Testis (tissue), 2 donors: ENCODE measurements at regions not wholly inside any gene's neighbourhood (a gene's known extent, or its start where the extent isn't known, plus 50 kb on each side); places are given as distances from the start of the nearest gene placed in this dataset.

Experiments used
- DNase-seq: peaks from one replicate; pipeline ENCODE4 v3.0.0-alpha.2; 2019
- H3K27ac ChIP-seq, 2 donors: fragments of 200-600 bp; sonication (generic); one replicate each; pipeline ENCODE4 v1.5.1; 2019
- H3K27me3 ChIP-seq: fragments of 200-600 bp; sonication (generic); one replicate; pipeline ENCODE4 v1.5.1; 2019
- H3K36me3 ChIP-seq: fragments of 200-600 bp; sonication (generic); one replicate; pipeline ENCODE4 v1.5.1; 2017; ENCODE audit warnings: low read depth; ENCODE audit errors: missing control alignments
- H3K4me1 ChIP-seq: fragments of 200-600 bp; sonication (generic); one replicate; pipeline ENCODE4 v1.5.1; 2019
- H3K4me3 ChIP-seq, 2 donors: fragments of 200-600 bp; sonication (generic); one replicate each; pipeline ENCODE4 v1.5.1; 2017 to 2019
- H3K9me3 ChIP-seq: fragments of 200-600 bp; sonication (generic); one replicate; pipeline ENCODE4 v1.5.1; 2017
- POLR2A ChIP-seq: fragments of 450-650 bp; IDR thresholded peaks from one replicate; pipeline ENCODE4 v1.6.1; 2017; ENCODE audit warnings: antibody characterized with exemption, mild to moderate bottlenecking, moderate library complexity
- WGBS, 2 donors: methylation state at CpG; one replicate each; pipeline ENCODE4 v1.1.5; 2018; 5-methylcytosine and 5-hydroxymethylcytosine counted together
- intact Hi-C: fragments of 100-400 bp; cut with DNase I; formaldehyde crosslinking; loops from one replicate; pipeline ENCODE4 v1.15.1; 2023; ENCODE audit warnings: low total_unique reads
- TF ChIP-seq, protein P1 (sequence below), 3 experiments: fragments of 450-650 bp in 2 of 3; fragments of 200-600 bp in 1 of 3; sonication (generic) in 1 of 3; IDR thresholded peaks; one replicate each; pipeline ENCODE4 v1.5.1; 2016 to 2019; ENCODE audit warnings: antibody characterized with exemption in 3 of 3, mild to moderate bottlenecking in 2 of 3, moderate library complexity in 1 of 3

- no peak for DNase-seq
- no peaks in the 10 kb centered on the region for H3K4me1 ChIP-seq
- no peak overlapping the region for H3K4me3 ChIP-seq
- WGBS, 2 donors: 60 to 64% methylated on average over 1 of the region's 1 CpG
- H3K27ac ChIP-seq: no peak overlapping the region
- H3K27me3 ChIP-seq: no peaks in the 10 kb centered on the region
- H3K9me3 ChIP-seq: no peaks in the 10 kb centered on the region
- H3K36me3 ChIP-seq: no peaks in the 10 kb centered on the region
- TF ChIP-seq, protein P1, sequence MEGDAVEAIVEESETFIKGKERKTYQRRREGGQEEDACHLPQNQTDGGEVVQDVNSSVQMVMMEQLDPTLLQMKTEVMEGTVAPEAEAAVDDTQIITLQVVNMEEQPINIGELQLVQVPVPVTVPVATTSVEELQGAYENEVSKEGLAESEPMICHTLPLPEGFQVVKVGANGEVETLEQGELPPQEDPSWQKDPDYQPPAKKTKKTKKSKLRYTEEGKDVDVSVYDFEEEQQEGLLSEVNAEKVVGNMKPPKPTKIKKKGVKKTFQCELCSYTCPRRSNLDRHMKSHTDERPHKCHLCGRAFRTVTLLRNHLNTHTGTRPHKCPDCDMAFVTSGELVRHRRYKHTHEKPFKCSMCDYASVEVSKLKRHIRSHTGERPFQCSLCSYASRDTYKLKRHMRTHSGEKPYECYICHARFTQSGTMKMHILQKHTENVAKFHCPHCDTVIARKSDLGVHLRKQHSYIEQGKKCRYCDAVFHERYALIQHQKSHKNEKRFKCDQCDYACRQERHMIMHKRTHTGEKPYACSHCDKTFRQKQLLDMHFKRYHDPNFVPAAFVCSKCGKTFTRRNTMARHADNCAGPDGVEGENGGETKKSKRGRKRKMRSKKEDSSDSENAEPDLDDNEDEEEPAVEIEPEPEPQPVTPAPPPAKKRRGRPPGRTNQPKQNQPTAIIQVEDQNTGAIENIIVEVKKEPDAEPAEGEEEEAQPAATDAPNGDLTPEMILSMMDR (IDR thresholded peaks at IDR 0.05): no peak
- no peak for TF ChIP-seq POLR2A
- intact Hi-C loops: no loop called here
Measured at GRCh38 chr11:105490333-105490732, 119.5 kb upstream of the GRIA4 start.

- intact Hi-C loops: no loop called here
- Histone ChIP-seq H3K9me3 (no peaks in the 10 kb centered on the region), H3K36me3 (no peaks in the 10 kb centered on the region), H3K4me3 (no peak overlapping the region), H3K4me1 (no peaks in the 10 kb centered on the region), H3K27ac (no peak overlapping the region), H3K27me3 (no peaks in the 10 kb centered on the region)
- no peak for DNase-seq
- TF ChIP-seq, protein P1 (IDR thresholded peaks at IDR 0.05): no peak
- no peak for TF ChIP-seq POLR2A
- WGBS, 2 donors: 60 to 72% methylated on average over 4 of the region's 4 CpGs
Measured at GRCh38 chr11:105489446-105489845, 120.4 kb upstream of the GRIA4 start.

- Histone ChIP-seq H3K27ac (no peak overlapping the region), H3K4me1 (no peaks in the 10 kb centered on the region), H3K27me3 (no peaks in the 10 kb centered on the region), H3K9me3 (no peaks in the 10 kb centered on the region), H3K4me3 (no peak overlapping the region), H3K36me3 (no peaks in the 10 kb centered on the region)
- TF ChIP-seq POLR2A: no peak
- TF ChIP-seq, protein P1 (IDR thresholded peaks at IDR 0.05): no peak
- 63 to 90% methylated on average over 11 of the region's 11 CpGs for WGBS, 2 donors
- DNase-seq: no peak
- intact Hi-C loops: no loop called here
Measured at GRCh38 chr11:105486929-105487328, 122.9 kb upstream of the GRIA4 start.

- no peaks in the 10 kb centered on the region for H3K36me3 ChIP-seq
- H3K4me1 ChIP-seq: no peaks in the 10 kb centered on the region
- no peak for TF ChIP-seq POLR2A
- TF ChIP-seq, protein P1 (IDR thresholded peaks at IDR 0.05): no peak
- intact Hi-C loops: no loop called here
- no peaks in the 10 kb centered on the region for H3K27me3 ChIP-seq
- no peak overlapping the region for H3K4me3 ChIP-seq
- DNase-seq: no peak
- no peak overlapping the region for H3K27ac ChIP-seq
- 100% methylated on average over 1 of the region's 1 CpG for WGBS, 2 donors
- H3K9me3 ChIP-seq: no peaks in the 10 kb centered on the region
Measured at GRCh38 chr11:105469931-105470330, 139.9 kb upstream of the GRIA4 start.

DNA sequence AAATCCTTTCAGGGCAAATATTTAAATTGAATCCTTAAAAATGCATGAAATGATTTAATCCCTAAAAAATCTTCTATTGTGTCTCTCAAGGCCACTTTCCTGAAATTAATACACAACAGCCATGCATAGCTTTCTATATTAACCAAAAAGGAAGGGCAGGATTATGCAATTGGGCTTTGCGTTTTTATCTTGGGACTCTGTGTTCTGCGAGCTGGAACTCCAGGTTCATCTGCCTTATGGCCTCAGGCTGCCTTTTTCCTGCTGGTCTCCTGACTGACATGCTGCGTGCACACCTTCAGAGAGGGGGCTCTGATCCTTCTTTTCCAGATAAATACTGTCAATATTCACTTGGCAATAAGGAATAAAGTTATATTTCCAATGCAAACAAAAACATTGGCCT lies 141.7 kb upstream of the GRIA4 start:
- H3K4me1 ChIP-seq: no peaks in the 10 kb centered on the region
- no peaks in the 10 kb centered on the region for H3K27me3 ChIP-seq
- H3K36me3 ChIP-seq: no peaks in the 10 kb centered on the region
- no peak overlapping the region for H3K4me3 ChIP-seq
- no peaks in the 10 kb centered on the region for H3K9me3 ChIP-seq
- TF ChIP-seq, protein P1 (IDR thresholded peaks at IDR 0.05): no peak
- no peak for TF ChIP-seq POLR2A
- H3K27ac ChIP-seq: no peak overlapping the region
- DNase-seq: no peak
- 50 to 55% methylated on average over 3 of the region's 3 CpGs for WGBS, 2 donors
- intact Hi-C loops: no loop called here
